ENCODE measurements at regions not wholly inside any gene's neighbourhood (a gene's known extent, or its start where the extent isn't known, plus 50 kb on each side); places are given as distances from the start of the nearest gene placed in this dataset.
"Not testable (repeated sequence)": the region's sequence is repeated elsewhere in the genome, so short reads cannot be mapped to it uniquely, and the experiment has no call there.

DNA sequence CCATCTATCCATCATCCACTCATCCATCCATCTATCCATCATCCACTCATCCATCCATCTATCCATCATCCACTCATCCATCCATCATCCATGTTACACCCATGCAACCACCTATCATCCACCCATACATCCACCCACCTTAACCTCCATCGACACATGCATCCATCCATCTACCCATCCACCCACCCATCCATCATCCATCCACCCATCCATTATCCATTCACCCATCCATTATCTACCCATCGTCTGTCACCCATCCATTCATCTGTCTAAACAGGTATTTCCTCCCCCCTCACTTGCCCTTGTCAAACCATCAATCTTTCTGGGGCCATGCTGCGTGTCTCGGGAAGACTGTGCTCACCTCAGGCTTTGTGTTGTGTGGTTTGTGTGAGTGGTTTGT lies 78.6 kb upstream of the LRPAP1 start:
- TF ChIP-seq, protein P1, sequence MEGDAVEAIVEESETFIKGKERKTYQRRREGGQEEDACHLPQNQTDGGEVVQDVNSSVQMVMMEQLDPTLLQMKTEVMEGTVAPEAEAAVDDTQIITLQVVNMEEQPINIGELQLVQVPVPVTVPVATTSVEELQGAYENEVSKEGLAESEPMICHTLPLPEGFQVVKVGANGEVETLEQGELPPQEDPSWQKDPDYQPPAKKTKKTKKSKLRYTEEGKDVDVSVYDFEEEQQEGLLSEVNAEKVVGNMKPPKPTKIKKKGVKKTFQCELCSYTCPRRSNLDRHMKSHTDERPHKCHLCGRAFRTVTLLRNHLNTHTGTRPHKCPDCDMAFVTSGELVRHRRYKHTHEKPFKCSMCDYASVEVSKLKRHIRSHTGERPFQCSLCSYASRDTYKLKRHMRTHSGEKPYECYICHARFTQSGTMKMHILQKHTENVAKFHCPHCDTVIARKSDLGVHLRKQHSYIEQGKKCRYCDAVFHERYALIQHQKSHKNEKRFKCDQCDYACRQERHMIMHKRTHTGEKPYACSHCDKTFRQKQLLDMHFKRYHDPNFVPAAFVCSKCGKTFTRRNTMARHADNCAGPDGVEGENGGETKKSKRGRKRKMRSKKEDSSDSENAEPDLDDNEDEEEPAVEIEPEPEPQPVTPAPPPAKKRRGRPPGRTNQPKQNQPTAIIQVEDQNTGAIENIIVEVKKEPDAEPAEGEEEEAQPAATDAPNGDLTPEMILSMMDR (IDR thresholded peaks at IDR 0.05) = not testable (repeated sequence)
- TF ChIP-seq POLR2A (IDR thresholded peaks at IDR 0.05) = not testable (repeated sequence)
